GM18907 (cell line): ENCODE measurements at regions not wholly inside any gene's neighbourhood (a gene's known extent, or its start where the extent isn't known, plus 50 kb on each side); places are given as distances from the start of the nearest gene placed in this dataset.
A peak's percentile ranks its signal among the peaks of the same experiment; 100 is the strongest.
"Not testable (repeated sequence)": the region's sequence is repeated elsewhere in the genome, so short reads cannot be mapped to it uniquely, and the experiment has no call there.

Experiments
- ATAC-seq: cut with Tn5 transposase; IDR thresholded peaks from one replicate; pipeline ENCODE4 v1.9.1; 2021; ENCODE audit warnings: mild to moderate bottlenecking, moderate library complexity; ENCODE audit not compliant: unreplicated experiment

DNA sequence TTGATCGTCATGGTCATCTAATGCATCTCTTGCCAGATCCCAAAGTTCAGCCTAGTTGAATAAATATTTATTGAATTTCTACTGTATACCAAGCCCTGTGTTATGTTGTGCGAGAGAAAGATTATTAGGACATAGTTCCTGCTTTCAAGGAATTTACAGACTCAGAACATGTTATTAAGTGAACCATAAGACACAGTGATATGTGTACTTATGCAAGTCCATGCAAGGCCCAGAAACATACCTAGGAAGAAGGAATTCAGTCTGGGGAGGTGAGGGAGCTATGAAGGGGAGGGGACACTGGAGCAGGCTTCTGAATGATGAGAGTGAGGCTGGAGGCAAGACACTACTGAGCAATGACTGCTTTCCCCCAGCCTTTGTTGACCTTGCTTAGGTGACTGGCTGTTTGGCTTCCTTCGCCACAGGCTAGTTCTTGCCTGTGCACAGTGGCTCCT is 81.4 kb downstream of the ACAA2 start:
- no peak for ATAC-seq

GRCh38 chr18:49731421-49731841 is 81.9 kb downstream of the ACAA2 start:
- ATAC-seq: no peak

DNA sequence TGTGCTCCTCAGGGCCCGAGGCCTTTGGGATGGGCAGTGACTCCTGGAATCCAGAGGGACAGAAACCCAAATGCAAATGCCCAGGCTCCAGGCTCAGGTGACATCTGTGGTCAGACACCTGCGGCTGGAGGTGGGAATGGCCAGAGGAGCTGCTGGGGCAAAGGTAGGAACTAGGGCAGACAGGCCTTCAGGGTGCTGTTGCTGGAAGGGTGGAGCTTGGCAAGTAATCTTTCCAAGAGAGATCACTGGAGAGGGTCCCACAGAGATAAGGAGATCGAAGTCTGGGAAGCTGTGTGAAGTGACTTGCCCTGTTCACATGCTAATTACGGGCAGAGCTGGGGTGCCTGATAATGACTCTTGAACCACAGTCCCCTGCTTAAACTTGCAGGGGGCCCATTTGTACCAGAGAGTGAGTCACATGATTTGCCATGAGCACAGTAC is 82.4 kb downstream of the ACAA2 start:
- ATAC-seq: no peak

DNA sequence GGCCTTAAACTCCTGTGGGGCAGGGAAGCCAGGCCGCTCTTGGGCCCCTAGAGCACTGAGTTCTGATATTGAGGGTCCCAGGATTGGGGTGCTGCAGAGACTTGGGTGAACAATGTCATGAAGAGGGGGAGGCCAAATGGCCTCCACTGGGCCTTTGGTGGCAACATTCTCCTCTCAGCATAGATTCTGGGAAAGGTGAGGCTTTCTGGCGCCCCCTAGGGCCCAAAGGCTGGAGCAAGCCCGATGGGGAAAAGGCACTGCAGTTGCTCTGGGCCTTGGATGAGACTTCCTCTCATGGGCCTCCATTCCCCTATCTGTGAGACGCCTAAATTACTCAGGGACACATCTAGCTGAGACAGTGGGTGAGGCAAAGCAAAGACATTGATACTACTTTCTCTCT is 84.8 kb downstream of the ACAA2 start:
- no peak for ATAC-seq

GRCh38 chr18:49727816-49728215 is 85.5 kb downstream of the ACAA2 start:
- ATAC-seq: no peak

- no peak for ATAC-seq
Observed at GRCh38 chr18:49726675-49726963, 86.7 kb downstream of the ACAA2 start.

DNA sequence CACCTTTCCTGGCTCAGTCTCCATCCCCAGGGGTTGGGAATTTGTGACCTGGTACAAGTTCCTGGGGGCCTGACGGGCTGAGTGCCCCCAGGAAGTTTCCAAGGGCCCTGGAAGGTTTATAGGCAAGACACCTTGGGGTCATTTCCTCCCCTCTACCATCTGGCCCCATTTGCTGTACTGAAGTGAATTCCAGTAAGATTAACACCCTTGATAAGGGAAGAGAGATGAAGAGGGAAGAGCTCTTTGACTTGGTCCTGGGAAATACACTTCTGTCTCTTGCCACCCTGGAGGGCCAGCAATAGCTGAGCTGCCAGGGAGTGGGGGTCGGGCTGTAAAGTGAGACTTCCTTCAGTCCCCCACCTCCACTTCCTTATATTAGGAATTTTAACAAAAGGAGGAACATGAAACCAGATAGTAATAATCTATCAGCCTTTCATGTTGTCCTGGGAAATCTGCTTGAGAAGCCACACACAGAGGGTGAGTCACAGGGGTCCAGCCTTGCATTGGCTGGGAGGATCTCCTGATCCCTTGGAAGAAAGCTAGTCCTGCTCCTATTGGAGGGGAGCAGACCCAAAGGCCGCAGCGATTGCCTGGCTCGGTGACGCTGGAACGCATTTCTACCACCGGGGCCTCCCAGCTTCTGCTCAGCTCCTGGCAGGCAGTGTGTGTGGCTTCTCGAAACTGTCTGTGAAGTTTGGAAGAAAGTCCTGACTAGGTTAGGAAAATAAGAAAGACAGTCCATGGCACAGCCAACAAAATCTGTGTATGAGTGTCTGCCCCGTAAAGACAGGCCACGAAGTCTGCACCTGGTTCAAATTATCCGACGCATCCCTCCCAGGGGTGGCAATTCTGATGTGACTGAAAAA is 87.3 kb downstream of the ACAA2 start:
- no peak for ATAC-seq

DNA sequence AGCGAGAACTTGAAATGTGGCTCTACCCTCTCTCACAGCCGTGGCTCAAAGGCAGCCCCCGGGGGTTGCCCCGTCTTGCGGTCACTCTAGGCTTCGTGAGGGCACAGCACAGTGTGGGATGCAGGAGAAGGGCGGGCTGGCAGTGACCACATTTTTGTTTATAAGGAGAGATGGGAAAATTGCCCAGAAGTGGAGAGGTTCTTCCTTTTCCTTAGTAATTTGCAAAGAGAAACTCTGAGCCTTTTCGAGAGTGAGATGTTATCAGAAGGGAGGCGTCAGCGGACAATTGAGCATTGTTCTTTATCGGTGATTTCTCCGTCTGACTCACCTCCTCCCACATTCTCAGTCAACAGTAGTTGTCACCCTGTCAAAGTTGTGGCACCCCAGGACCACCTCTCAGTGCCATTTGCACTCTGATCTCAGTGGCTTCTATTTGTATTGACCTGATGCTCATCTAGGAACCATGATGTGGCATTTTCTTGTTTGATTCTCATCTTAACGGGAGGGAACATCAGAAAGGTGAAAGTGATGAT is 89.6 kb downstream of the ACAA2 start:
- ATAC-seq: peak; percentile 61

- no peak for ATAC-seq
Observed at GRCh38 chr18:49722477-49722876, 90.9 kb downstream of the ACAA2 start.

- no peak for ATAC-seq
Observed at GRCh38 chr18:49721981-49722380, 91.4 kb downstream of the ACAA2 start.

GRCh38 chr18:49720944-49721343 is 92.4 kb downstream of the ACAA2 start:
- ATAC-seq: not testable (repeated sequence)

DNA sequence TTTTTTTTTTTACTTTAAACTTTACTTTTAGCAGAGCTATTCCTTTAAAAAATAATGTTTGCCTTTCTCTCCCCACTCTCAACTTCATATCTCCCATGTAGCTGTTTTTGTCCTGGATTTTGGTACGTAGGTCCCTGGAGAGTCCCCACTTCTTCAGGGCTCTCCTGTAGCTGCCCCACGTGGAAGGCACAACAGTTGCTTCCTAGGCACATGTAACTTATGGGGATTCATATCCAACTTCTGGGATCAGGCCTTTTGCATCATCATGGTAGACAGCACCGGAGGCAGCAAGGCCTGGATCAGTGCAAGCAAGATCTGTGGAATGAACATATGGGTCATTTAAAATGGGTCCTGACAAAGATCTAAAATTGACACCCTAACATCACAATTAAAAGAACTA is 95.7 kb downstream of the ACAA2 start:
- no peak for ATAC-seq

DNA sequence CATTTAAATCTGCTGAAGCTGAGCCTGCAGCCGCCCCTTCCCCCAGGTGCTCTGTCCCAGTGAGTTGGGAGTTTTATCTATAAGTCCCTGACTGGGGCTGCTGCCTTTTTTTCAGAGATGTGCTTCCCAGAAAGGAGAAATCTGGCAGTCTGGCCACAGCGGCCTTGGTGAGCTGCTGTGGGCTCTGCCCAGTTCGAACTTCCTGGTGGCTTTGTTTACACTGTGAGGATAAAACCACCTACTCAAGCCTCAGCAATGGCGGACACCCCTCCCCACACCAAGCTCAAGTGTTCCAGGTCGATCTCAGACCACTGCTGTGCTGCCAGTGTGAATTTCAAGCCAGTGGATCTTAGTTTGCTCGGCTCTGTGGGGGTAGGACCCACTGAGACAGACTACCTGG is 97.3 kb downstream of the ACAA2 start:
- ATAC-seq: no peak

DNA sequence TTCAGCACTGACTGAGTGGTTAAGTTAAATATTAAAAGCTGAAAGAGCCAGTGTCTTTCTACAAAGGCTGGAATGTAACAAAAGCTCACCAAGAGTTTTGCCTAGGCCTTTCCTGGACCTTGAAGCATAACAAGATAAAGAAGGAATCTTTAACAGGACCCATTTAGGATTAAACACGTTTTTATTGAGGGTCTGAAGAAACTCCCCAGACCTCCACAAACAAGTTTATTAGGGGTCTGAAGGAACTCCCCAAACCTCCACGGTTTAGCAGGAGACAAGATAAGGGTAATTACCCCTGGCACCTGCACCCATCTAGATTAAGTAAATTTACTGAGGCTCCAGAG is 104.0 kb downstream of the ACAA2 start:
- ATAC-seq: no peak

DNA sequence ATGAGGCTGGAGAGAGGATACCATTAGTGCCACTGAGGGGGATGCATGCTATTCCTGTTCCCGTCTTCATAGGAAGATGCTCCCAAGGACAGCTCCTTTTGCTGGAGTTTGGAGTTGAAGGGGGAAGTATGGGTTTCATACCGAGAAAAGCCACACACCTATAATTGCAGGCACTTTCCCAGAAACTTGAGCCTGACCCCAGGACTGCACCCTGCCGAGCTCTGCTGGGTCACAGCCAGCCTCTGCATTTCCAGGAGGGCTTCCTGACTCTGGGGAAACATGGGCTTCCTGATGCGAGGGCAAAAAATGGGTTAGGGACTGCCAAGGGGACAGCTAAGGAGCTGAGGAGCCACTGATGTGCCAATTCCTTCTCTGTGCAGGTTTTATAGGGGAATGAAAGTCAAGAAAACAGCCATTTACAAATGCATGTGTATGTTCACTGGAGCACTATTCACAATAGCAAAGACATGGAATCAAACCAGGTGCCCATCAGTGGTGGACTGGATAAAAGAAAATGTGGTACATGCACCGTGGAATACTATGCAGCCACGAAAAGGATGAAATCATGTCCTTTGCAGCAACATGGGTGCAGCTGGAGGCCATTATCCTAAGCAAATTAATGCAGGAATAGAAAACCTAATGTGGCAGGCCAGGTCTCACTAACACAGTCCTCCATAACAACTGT is 104.5 kb downstream of the ACAA2 start:
- ATAC-seq: no peak

DNA sequence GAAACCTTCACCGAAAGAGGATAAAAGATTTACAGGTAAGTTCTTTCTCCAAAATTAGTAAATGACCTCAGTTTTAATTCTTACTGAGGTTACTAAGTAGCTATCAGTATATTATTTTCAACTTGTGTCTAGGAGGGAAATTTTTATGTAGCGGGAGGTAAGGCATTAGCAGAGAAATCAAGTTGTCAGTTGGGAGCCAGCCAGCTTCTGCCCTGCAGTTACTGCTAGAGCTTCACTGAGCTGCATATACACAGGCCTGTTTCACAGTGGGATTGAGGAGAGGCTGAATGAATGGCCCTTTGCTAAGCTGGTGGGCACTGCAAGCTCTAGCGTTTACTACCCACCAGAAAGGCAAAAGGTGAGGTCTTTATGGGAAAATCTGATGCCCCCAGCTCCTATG is 105.7 kb downstream of the ACAA2 start:
- no peak for ATAC-seq

DNA sequence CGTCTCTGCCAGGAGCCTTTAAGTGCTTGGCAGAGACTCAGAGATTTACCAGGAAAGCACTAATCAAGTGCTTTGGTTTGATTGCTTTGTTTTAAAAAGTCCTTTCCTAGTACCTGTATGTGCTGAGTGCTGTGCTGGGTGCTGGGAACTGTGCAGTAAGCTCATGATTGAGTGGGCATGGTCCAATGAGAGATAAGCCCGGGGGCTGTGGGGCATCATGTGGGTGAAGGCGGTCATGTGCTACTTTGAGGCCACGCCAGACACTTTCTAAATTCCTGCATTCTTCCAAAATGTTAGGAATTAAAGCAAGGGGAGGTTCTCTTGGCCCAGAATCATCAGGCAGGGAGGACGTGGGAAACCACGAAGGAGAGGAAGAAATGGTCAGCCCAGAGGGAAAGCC is 109.0 kb downstream of the ACAA2 start:
- no peak for ATAC-seq

DNA sequence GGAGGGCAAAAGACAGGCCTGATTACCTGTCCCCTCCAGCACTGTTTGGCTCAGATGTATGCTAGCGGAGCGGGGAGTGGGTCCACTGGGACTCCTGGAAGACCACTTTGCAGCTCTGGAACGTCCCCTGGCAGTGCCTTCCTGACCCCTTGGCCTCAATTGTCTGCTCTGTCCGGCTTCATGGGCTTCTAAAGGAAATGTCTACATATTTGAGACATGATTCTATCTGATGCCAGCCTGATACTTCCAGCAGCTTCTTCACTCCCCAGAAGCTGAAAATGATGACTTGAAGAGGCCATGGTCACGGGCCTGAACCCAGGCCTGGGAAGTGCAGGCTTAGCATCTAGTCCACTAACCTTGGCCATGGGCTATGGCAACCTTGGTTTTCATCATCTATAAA is 112.1 kb downstream of the ACAA2 start:
- ATAC-seq: no peak

- no peak for ATAC-seq
Observed at GRCh38 chr18:49699303-49699702, 114.0 kb downstream of the ACAA2 start.

DNA sequence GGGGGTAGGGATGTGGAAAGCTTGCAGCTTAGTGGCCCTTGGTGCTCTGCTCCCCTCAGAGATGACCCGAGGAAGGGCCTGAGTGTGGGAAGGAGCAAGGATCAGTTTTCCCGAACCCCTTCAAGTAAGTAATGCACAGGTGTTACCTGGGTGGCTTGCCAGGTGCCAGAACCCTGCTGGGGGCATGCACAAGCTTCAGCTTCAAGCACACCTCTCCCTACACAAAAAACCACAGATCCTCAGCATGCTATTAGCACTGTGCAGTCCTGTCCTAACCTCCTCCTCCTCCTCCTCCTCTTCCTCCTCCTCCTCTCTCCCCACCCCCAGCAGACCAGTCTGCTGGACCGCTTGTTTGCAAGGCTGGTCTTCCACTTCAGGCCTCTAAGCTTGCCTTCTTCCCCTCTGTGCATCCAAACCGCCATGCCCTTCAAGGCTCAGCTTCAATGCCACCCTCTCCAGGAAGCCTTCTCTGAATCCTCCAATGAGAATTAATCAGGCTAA is 114.8 kb downstream of the ACAA2 start:
- ATAC-seq: no peak

GRCh38 chr18:49697757-49698524 is 115.4 kb downstream of the ACAA2 start:
- ATAC-seq: no peak
